ENCODE measurements at regions not wholly inside any gene's neighbourhood (a gene's known extent, or its start where the extent isn't known, plus 50 kb on each side); places are given as distances from the start of the nearest gene placed in this dataset.

DNA sequence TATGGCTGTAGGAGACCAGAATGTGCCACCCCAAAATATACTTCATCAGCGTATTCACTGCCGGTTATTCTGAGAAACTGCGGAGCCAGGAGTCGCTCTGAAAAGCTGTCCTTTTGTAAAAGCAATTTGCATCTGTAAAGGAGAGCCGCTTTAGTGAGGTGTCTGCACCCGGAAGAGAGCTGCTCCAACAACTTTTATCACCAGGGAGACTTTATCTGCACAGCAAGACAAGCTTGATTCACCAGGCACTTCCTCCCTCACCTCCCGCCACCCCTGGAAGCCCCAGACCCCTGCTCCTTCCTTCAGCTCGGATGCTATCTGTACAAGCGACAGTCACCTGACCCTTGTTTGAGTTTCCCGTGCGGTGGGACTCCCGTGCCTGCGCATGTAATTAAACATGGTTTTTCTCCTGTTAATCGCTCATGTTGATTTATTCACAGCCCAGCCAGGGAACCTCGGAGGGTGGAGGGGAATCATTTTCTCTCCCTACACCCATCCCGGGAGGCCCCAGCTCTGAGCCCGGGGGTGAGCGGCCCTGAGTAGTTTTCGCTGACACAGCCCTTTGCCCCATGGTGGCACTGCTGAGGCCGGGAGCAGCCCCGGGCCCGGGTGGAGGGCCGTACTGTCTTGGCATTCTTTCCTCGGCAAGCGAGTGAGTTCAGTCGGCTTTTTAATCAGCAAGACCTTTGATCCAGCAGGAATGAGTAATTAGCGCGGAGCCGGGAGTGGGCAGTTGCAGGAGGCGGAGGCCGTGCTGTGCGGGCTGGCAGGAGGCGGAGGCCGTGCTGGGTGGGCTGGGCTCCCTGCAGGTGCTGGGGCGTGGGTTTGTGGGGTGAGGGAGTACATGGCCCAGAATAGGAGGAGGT is 222.7 kb upstream of the CIBAR2 start:
- no peak for DNase-seq
- Histone ChIP-seq H3K36me3 (ENCODE audit: control insufficient read depth, insufficient read depth, low read length) (peaks cover 1% of the 10 kb centered on the region), H2AK9ac (replicated peaks; ENCODE audit: low read depth, low read length, poor library complexity) (no peak overlapping the region), H3K9ac (ENCODE audit: low read depth, low read length) (no peak overlapping the region), H3K79me1 (ENCODE audit: low read depth in 1 of 2, low read length in 2 of 2) (peaks cover 3 to 53% of the 10 kb centered on the region in 2 experiments), H2BK120ac (ENCODE audit: low read depth, low read length) (no peak overlapping the region), H4K20me1 (ENCODE audit: insufficient read depth, low read length) (peaks cover 80% of the 10 kb centered on the region), H4K5ac (ENCODE audit: low read depth, low read length) (no peak overlapping the region), H3K9me1 (ENCODE audit: insufficient read depth, low read length) (peaks cover 7% of the 10 kb centered on the region), H3K18ac (ENCODE audit: low read depth, low read length) (no peak overlapping the region), H2BK15ac (ENCODE audit: low read depth, low read length) (no peak overlapping the region), H3K23ac (ENCODE audit: low read depth, low read length) (no peak overlapping the region), H3K4me1 (ENCODE audit: control insufficient read depth, insufficient read depth, low read length) (peaks cover 7% of the 10 kb centered on the region; the same call in 1 of the 2 replicates), H2BK5ac (ENCODE audit: low read depth, low read length, poor library complexity, severe bottlenecking) (no peak overlapping the region), H3K9me3 (ENCODE audit: control insufficient read depth, insufficient read depth, low read length) (no peaks in the 10 kb centered on the region), H3K4me3 (ENCODE audit: insufficient read depth, low read depth, low read length) (no peak overlapping the region), H2BK20ac (ENCODE audit: low read depth, low read length) (no peak overlapping the region), H2AK5ac (ENCODE audit: low read depth, low read length) (no peak overlapping the region), H3K27me3 (ENCODE audit: control insufficient read depth, insufficient read depth, low read length) (no peaks in the 10 kb centered on the region), H3K56ac (ENCODE audit: extremely low read depth, insufficient read depth, low read length) (no peak overlapping the region), H4K91ac (ENCODE audit: insufficient read depth, low read depth, low read length) (no peak overlapping the region), H3K14ac (replicated peaks; ENCODE audit: low read depth, low read length) (no peak overlapping the region), H3K27ac (ENCODE audit: insufficient read depth, low read length) (no peak overlapping the region), H2AFZ (replicated peaks; ENCODE audit: low read length, poor library complexity) (no peak overlapping the region), H3K4ac (ENCODE audit: low read depth, low read length) (no peak overlapping the region), H3K4me2 (ENCODE audit: low read depth, low read length) (no peak overlapping the region), H4K8ac (ENCODE audit: low read depth in 2 of 2, low read length in 2 of 2) (no peak overlapping the region)
- TF ChIP-seq, protein P1, sequence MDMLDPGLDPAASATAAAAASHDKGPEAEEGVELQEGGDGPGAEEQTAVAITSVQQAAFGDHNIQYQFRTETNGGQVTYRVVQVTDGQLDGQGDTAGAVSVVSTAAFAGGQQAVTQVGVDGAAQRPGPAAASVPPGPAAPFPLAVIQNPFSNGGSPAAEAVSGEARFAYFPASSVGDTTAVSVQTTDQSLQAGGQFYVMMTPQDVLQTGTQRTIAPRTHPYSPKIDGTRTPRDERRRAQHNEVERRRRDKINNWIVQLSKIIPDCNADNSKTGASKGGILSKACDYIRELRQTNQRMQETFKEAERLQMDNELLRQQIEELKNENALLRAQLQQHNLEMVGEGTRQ (IDR thresholded peaks at IDR 0.05; ENCODE audit: low read depth, low read length) = no peak
- TF ChIP-seq POLR2A (IDR thresholded peaks at IDR 0.05; ENCODE audit: low read depth, low read length) = no peak
- TF ChIP-seq MAFK (IDR thresholded peaks at IDR 0.05; ENCODE audit: low read depth, low read length) = peak; percentile 78
- TF ChIP-seq MXI1 (IDR thresholded peaks at IDR 0.05; ENCODE audit: borderline replicate concordance, low read depth, low read length) = no peak
- 82% methylated on average over 21 of the region's 35 CpGs; no CpG with 5 or more reads in 1 of the 2 experiments for WGBS, 2 experiments (ENCODE audit: extremely low coverage in 2 of 2, insufficient read length in 1 of 2)
- CTCF ChIA-PET = no interaction called here
- dilution Hi-C loops (cut with HindIII; ENCODE audit: low sequenced_read_pairs, unreplicated experiment) = no loop called here
- no peak for ATAC-seq (ENCODE audit: low read depth)
- intact Hi-C loops (cut with micrococcal nuclease) = no loop called here
- in situ Hi-C loops (cut with MboI; ENCODE audit: low sequenced_read_pairs) = no loop called here
- POLR2A ChIA-PET (ENCODE audit: unreplicated experiment) = no interaction called here
- no TSS peak for BruUV-seq (replicated peaks)

Measured in IMR-90 (cell line).